Keratinocyte (primary cell): ENCODE measurements at regions not wholly inside any gene's neighbourhood (a gene's known extent, or its start where the extent isn't known, plus 50 kb on each side); places are given as distances from the start of the nearest gene placed in this dataset.
A peak's percentile ranks its signal among the peaks of the same experiment; 100 is the strongest.

Source experiments
- DNase-seq: peaks from one replicate; pipeline ENCODE4 v3.0.0-alpha.2; 2011; ENCODE audit warnings: low read depth, missing footprints, low spot score
- FAIRE-seq: peaks from 2 replicates; lab custom pipeline; 2011; peaks lifted over from hg19 to GRCh38; lab: Jason Lieb, UNC
- H2AFZ ChIP-seq: 2 replicates; pipeline ENCODE4 v1.6.0; 2012; ENCODE audit warnings: low read length, control low read depth, inconsistent platforms; ENCODE audit not compliant: control insufficient read depth
- H3K27ac ChIP-seq: 2 replicates; pipeline ENCODE4 v1.5.1; 2011; ENCODE audit warnings: low read length; ENCODE audit not compliant: control insufficient read depth, insufficient read depth
- H3K27me3 ChIP-seq: 3 replicates; pipeline ENCODE4 v1.6.0; 2011; ENCODE audit warnings: low read length; ENCODE audit not compliant: control insufficient read depth, insufficient read depth; ENCODE audit errors: extremely low read depth
- H3K36me3 ChIP-seq, 2 experiments: 2 replicates in 1 of 2; 3 replicates in 1 of 2; pipeline ENCODE4 v1.5.1; 2011; ENCODE audit warnings: low read length in 2 of 2, mild to moderate bottlenecking in 1 of 2; ENCODE audit not compliant: control insufficient read depth in 2 of 2, insufficient read depth in 2 of 2; ENCODE audit errors: extremely low read depth in 1 of 2
- H3K4me1 ChIP-seq: 3 replicates; pipeline ENCODE4 v1.5.1; 2011; ENCODE audit warnings: low read length; ENCODE audit not compliant: control insufficient read depth, insufficient read depth; ENCODE audit errors: extremely low read depth
- H3K4me2 ChIP-seq: 3 replicates; pipeline ENCODE4 v1.6.0; 2011; ENCODE audit warnings: low read depth, low read length; ENCODE audit not compliant: control insufficient read depth, insufficient read depth; ENCODE audit errors: extremely low read depth
- H3K4me3 ChIP-seq, 3 experiments: fragments of 200-600 bp in 1 of 3; sonication (generic) in 1 of 3; 2 replicates in 2 of 3; 3 replicates in 1 of 3; pipeline ENCODE4 v1.5.1; 2011 to 2016; ENCODE audit warnings: low read length in 3 of 3, mild to moderate bottlenecking in 3 of 3, control low read depth in 2 of 3, inconsistent platforms in 1 of 3, low read depth in 1 of 3, mixed read lengths in 1 of 3, mixed run types in 1 of 3, moderate library complexity in 1 of 3; ENCODE audit not compliant: control insufficient read depth in 2 of 3, insufficient read depth in 2 of 3; ENCODE audit errors: extremely low read depth in 1 of 3
- H3K79me2 ChIP-seq: 2 replicates; pipeline ENCODE4 v1.6.0; 2012; ENCODE audit warnings: low read length; ENCODE audit not compliant: control insufficient read depth, insufficient read depth
- H3K9ac ChIP-seq: 3 replicates; pipeline ENCODE4 v1.6.0; 2011; ENCODE audit warnings: low read length; ENCODE audit not compliant: control insufficient read depth, insufficient read depth; ENCODE audit errors: extremely low read depth
- H3K9me1 ChIP-seq: 3 replicates; pipeline ENCODE4 v1.6.0; 2011; ENCODE audit warnings: low read length; ENCODE audit not compliant: control insufficient read depth, insufficient read depth; ENCODE audit errors: extremely low read depth
- H3K9me3 ChIP-seq: 2 replicates; pipeline ENCODE4 v1.5.1; 2012; ENCODE audit warnings: low read depth, low read length; ENCODE audit not compliant: control insufficient read depth
- H4K20me1 ChIP-seq: 3 replicates; pipeline ENCODE4 v1.6.0; 2011; ENCODE audit warnings: low read length; ENCODE audit not compliant: control insufficient read depth, insufficient read depth; ENCODE audit errors: extremely low read depth
- EZH2 ChIP-seq: IDR thresholded peaks from one replicate; pipeline ENCODE4 v1.6.1; 2012; ENCODE audit warnings: inconsistent platforms, mild to moderate bottlenecking, low read length, moderate library complexity
- dilution Hi-C: fragments of 300-500 bp; cut with MboI; formaldehyde crosslinking; loops from one replicate; pipeline ENCODE4 v1.7.0; 2020; ENCODE audit warnings: low sequenced_read_pairs; ENCODE audit not compliant: extremely low pct_ligation_motif_present
- TF ChIP-seq, protein P1 (sequence below), 3 experiments: IDR thresholded peaks in 1 of 3; conservative IDR thresholded peaks in 1 of 3; optimal IDR thresholded peaks in 1 of 3; 2 replicates in 2 of 3; 3 replicates in 1 of 3; pipeline versions ENCODE3 to v1.5.1; 2011; ENCODE audit warnings: low read length in 3 of 3, mild to moderate bottlenecking in 3 of 3, moderate library complexity in 2 of 3, control low read depth in 1 of 3, inconsistent platforms in 1 of 3; ENCODE audit not compliant: insufficient read depth in 2 of 3; ENCODE audit errors: extremely low read depth in 1 of 3

DNA sequence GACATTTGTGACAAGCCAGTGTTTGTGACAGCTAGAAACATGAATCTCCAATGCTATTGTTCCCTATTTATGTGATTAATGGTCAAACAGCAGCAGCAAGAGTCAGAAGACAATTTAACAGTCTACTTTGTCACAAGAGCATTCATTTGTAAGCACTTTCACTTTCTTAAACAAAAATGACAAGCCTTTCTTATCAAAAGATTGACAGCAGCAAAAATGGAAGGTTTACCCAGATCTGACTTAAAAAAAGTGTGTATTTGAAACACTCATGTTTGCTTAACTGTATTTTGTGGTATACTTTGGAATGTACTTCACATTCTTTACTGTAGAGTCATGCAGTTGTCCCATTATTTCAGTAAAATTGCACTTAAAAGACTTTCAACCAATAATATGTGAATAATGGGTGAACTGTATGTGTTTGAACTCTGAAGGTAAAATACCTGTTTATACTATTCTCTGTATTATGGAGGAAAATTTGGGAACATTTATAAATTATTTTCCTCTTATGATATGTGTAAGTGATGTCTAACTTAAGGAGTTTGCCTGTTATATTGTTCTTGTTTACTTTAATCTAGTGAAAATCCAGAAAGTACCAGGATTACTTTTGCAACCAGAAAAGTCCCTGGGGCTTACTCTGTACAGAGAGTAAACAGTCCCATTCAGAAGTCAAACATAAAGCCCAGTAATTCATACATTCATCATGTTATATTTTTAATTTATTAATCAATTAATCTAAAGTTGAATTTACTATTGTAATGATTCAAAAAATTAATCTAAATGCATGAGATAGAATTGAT, 314.9 kb upstream of the TRAM1L1 start:
- Histone ChIP-seq H3K9ac (no peak overlapping the region), H4K20me1 (no peaks in the 10 kb centered on the region), H3K4me3 (peak overlapping the region in 1 of 3 experiments; percentile 9), H3K9me3 (no peaks in the 10 kb centered on the region), H3K27ac (peak overlapping the region; percentile 20), H3K36me3 (no peaks in the 10 kb centered on the region), H2AFZ (peak overlapping the region; percentile 52), H3K4me2 (peak overlapping the region; percentile 52), H3K27me3 (no peaks in the 10 kb centered on the region), H3K4me1 (peaks cover 9% of the 10 kb centered on the region), H3K79me2 (no peaks in the 10 kb centered on the region), H3K9me1 (no peaks in the 10 kb centered on the region)
- dilution Hi-C loops, result no loop called here
- DNase-seq (peak; percentile 21), FAIRE-seq (peak; percentile 72)
- no peak for TF ChIP-seq EZH2
- TF ChIP-seq, protein P1, sequence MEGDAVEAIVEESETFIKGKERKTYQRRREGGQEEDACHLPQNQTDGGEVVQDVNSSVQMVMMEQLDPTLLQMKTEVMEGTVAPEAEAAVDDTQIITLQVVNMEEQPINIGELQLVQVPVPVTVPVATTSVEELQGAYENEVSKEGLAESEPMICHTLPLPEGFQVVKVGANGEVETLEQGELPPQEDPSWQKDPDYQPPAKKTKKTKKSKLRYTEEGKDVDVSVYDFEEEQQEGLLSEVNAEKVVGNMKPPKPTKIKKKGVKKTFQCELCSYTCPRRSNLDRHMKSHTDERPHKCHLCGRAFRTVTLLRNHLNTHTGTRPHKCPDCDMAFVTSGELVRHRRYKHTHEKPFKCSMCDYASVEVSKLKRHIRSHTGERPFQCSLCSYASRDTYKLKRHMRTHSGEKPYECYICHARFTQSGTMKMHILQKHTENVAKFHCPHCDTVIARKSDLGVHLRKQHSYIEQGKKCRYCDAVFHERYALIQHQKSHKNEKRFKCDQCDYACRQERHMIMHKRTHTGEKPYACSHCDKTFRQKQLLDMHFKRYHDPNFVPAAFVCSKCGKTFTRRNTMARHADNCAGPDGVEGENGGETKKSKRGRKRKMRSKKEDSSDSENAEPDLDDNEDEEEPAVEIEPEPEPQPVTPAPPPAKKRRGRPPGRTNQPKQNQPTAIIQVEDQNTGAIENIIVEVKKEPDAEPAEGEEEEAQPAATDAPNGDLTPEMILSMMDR (optimal IDR thresholded peaks at IDR 0.05 in 1 of 3, IDR thresholded peaks at IDR 0.05 in 1 of 3, conservative IDR thresholded peaks at IDR 0.05 in 1 of 3; ENCODE audit: extremely low read depth in 1 of 3, insufficient read depth in 2 of 3, low read length in 3 of 3), result no peak

DNA sequence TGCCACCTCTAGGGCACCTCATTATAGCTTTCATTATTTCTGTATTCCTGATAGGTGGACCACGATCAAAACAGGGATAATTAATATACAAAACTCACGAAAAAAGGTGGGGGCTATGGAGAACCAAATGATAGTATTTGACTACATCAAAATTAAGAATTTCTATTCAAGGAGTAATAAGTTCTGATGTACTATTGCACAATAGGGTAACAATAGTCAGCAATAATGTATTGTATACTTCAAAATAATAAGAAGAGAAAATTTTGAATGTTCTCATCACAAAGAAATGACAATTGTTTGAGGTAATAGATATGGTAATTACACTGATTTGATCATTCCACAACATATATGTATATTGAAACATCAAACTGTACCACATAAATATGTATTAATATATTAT, 327.3 kb upstream of the TRAM1L1 start:
- no peak overlapping the region for H3K4me2 ChIP-seq
- H3K9me1 ChIP-seq, result no peaks in the 10 kb centered on the region
- H3K9me3 ChIP-seq, result no peaks in the 10 kb centered on the region
- dilution Hi-C loops, result no loop called here
- no peaks in the 10 kb centered on the region for H3K79me2 ChIP-seq
- FAIRE-seq (no peak), DNase-seq (no peak)
- H3K9ac ChIP-seq, result no peak overlapping the region
- no peaks in the 10 kb centered on the region for H3K27me3 ChIP-seq
- no peaks in the 10 kb centered on the region for H3K4me1 ChIP-seq
- no peaks in the 10 kb centered on the region for H3K36me3 ChIP-seq
- no peak overlapping the region for H3K4me3 ChIP-seq
- no peak overlapping the region for H3K27ac ChIP-seq
- TF ChIP-seq, protein P1 (optimal IDR thresholded peaks at IDR 0.05 in 1 of 3, IDR thresholded peaks at IDR 0.05 in 1 of 3, conservative IDR thresholded peaks at IDR 0.05 in 1 of 3; ENCODE audit: extremely low read depth in 1 of 3, insufficient read depth in 2 of 3, low read length in 3 of 3), result no peak
- no peak for TF ChIP-seq EZH2
- no peaks in the 10 kb centered on the region for H4K20me1 ChIP-seq
- no peak overlapping the region for H2AFZ ChIP-seq
